Stromal cell of bone marrow (primary cell): ENCODE measurements at regions not wholly inside any gene's neighbourhood (a gene's known extent, or its start where the extent isn't known, plus 50 kb on each side); places are given as distances from the start of the nearest gene placed in this dataset.
"Not testable (repeated sequence)": the region's sequence is repeated elsewhere in the genome, so short reads cannot be mapped to it uniquely, and the experiment has no call there.

ENCODE experiments used
- DNase-seq: peaks from one replicate; pipeline ENCODE4 v3.0.0-alpha.2; 2012; ENCODE audit warnings: low read depth

- DNase-seq, result no peak
Measured at GRCh38 chr18:59038295-59039039, 101.2 kb upstream of the SEC11C start.

- DNase-seq, result not testable (repeated sequence)
Measured at GRCh38 chr18:59039040-59039320, 100.7 kb upstream of the SEC11C start.

DNA sequence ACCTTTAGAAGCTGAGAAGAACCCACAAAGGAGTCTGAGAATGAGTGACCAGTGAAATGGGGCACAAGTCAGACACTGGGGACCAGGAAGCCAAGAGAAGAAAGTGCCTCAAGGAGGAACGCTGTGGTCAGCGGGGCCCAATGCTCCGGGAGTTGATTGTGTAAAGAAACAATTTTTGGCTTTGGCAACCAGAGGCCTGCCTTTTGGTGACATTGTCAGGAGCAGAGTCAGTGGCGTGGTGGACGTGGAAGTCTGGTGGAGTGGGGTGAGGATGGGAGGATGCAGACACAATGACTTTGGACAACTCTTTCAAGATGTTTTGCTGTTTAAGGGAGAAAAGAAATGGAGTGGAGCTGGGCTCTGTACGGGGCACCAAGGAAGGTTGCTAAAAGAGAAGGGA, 100.2 kb upstream of the SEC11C start:
- no peak for DNase-seq

DNA sequence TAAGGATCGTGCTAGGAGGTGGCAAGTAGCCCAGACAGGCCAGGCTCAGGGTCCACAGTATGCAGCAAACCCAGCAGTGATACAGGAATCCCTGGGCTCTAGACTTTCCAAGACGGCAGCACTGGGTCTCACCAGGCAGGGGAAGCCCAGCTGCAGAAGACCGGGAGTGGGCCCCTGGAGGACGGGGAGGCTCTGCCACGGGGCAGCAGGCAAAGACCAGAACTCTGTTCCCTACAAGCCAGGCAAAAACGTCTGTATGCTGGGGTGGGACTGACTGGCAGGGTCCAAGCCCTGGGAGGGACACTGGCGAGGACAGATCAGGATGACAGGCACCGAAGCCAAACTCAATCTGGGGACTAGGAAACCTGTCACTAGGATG, 98.9 kb upstream of the SEC11C start:
- DNase-seq, result no peak

DNA sequence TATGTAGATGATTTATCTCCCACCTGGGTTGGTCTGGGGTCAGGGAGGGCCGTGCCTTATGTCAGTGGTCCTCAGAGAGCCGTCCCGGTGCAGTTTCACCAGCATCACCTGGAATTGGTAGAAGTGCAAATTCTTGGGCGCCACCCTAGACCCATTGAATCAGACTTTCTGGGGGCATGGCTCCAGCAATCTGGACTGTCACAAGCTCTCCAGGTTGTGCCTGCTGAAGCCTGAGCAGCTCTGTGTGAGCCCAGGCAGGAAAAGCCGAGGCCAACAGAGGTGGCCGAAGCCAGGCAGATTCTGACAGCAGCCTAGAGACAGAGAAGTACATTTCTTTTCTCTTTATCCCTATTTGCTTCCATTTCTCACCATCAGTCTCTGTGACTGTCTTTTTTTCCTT, 98.4 kb upstream of the SEC11C start:
- no peak for DNase-seq

- DNase-seq, result peak; percentile 36
Measured at GRCh38 chr18:59041819-59042815, 97.6 kb upstream of the SEC11C start.

DNA sequence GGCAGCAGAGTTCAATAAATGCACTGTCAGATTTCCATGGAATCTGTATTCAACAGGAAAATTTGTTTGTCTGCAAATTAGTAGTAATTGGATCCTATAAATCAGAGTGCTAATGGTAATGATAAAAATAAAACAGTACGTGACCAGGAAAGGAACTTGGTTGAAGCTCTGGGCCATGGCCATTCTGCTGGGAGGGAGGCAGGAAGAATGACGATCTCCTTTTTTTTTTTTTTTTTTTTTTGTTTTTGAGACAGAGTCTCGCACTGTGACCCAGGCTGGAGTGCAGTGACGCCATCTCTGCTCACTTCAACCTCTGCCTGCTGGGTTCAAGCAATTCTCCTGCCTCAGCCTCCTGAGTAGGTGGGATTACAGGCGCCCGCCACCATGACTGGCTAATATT, 94.8 kb upstream of the SEC11C start:
- DNase-seq, result no peak

GRCh38 chr18:59047321-59048047, 92.2 kb upstream of the SEC11C start:
- DNase-seq, result no peak

DNA sequence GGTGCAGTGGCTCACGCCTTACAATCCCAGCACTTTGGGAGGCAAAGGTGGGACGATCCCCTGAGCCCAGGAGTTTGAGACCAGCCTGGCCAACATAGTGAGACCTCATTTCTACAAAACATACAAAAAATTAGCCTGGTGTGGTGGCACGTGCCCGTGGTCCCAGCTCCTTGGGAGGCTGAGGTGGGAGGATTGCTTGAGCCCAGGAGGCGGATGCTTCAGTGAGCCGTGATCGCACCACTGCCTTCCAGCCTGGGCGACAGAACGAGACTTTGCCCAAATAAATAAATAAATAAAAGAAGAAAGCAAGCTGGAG, 91.7 kb upstream of the SEC11C start:
- DNase-seq, result no peak

GRCh38 chr18:59048378-59048777, 91.3 kb upstream of the SEC11C start:
- no peak for DNase-seq

DNA sequence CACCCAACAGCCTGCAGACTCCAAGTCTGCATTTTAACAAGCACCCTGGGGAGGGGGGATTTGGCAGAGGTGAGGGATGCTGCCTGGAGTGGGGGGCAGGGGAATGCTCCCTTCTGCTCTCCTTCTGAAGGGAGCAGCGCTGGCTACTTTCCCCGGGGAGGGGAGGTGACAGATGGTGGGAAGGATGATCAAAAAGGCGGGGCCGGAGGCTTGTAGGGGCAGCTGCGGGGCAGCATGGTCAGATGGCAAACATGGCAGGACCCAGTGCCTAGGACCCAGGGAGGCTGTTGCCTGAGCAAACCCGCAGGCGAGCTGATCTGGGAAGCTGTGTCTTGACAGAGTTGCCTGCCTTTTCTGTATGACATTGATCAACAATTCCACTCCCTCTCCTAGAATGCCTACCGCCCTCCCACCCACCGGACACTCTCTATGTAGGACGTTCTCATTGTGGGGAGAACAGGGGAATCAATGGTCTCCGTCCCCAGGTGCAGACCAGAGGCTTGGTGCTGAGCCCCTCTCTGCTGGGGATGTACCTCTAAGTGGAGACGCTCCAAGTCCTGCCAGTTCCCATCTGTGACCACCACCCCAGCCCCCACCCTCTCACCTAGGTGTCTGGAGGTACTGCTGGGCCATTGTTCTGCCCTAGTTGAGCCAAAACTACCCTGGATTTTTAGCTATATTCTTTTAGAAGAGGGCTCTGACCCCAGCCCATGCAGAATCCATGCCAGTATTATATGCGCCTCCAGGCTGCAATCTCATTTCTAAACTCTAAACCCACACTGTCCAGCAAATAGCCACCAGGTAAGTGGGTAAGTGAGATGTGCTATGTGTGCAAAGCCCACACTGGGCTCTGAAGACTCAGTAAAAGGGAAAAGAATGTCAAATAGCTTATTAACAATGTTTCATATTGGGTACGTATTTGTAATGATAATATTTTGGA, 89.7 kb upstream of the SEC11C start:
- no peak for DNase-seq

DNA sequence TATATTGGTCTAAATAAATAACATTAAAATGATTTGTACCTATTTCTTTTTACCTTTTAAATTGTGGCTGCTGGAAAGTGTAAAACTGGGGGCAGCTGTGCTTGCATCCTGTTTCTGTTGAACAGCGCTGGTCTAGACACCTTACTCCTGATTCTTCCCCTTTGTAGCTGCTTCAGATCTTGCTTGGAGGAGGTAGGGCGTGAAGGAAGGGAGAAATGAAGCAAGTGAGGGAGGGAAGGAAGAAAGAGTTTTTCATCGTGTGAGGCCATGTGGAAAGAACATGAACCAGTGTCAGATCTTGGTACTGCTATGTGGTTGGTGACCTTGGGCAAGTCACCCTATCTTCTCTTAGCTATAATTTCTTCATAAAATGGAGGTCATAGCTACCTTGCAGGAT, 89.0 kb upstream of the SEC11C start:
- no peak for DNase-seq

- no peak for DNase-seq
Measured at GRCh38 chr18:59051470-59052165, 88.1 kb upstream of the SEC11C start.

GRCh38 chr18:59052965-59053820, 86.5 kb upstream of the SEC11C start:
- no peak for DNase-seq

DNA sequence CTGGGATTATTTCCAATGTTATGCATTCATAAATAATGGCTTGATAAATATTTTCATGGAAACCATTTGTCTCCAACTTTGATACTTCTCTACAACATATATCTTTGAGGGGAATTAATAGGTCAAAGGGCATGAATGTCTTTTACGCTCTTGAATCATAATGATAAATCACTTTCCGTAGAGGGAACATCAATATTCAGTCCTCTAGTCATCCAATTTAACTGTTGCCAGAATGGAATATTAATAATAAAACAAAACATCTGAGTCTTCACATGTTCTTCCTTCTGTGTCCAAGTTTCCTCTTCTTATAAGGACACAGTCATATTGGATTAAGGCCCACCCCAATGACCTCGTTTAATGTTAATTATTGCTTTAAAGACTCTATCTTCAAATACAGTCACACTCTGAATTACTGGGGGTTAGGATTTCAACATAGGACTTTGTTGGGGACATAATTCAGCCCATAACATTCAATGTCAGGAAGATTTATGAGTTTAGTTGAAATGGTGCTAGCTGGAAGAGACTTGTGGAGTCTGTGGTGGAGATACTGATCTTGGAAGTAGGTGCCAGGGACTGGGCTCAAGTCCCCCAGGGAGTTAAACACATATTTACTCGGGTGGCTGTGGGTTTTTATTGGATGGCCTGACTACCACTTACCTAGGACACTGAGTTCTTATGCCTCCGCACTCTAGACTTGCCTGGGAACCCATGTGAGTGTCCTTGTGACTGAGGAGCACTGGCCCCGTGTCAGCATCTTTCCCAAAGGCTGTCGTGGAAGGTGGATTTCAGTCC, 85.0 kb upstream of the SEC11C start:
- no peak for DNase-seq

- DNase-seq, result no peak
Measured at GRCh38 chr18:59055345-59056032, 84.2 kb upstream of the SEC11C start.

GRCh38 chr18:59056706-59057492, 82.8 kb upstream of the SEC11C start:
- DNase-seq, result peak; percentile 43

DNA sequence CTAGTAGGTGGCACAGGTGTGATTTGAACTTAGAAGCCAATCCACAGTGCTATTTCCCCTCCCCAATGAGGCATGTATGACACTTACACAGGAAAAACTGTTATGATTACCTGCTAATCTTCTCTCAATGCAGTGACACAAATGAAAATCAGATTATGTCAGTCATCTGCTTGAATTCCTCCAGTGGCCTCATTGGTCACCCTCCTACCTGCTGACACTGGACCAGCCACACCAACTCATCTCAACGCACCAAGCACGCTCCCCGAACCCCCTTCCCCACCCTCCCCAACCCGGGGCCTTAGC, 82.2 kb upstream of the SEC11C start:
- DNase-seq, result no peak
